ENCODE measurements at regions not wholly inside any gene's neighbourhood (a gene's known extent, or its start where the extent isn't known, plus 50 kb on each side); places are given as distances from the start of the nearest gene placed in this dataset.

DNA sequence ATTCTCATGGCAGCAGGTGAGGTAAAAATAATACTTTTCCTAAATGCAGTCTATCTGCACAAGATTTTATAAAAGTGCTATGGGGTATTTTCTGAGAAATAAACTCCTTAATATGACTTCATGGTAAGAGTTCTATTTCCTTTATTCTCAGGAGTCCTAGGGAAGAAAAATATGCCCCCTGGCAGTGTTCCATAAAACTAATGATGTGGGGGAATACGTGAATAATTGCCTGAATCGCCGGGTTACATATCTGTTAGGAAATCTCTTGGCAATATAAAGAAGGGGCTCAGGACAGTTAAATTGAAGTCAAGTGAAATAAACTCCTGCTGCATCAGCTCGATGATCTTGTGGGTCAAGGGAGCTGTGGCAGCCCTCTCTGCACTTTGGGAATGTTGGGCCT, 229.7 kb downstream of the MAFB start:
- FAIRE-seq (no peak), DNase-seq (ENCODE audit: insufficient read length, low spot score) (no peak)

GRCh38 chr20:40457404-40457803, 231.6 kb downstream of the MAFB start:
- DNase-seq (ENCODE audit: insufficient read length, low spot score) = no peak
- no peak for FAIRE-seq

DNA sequence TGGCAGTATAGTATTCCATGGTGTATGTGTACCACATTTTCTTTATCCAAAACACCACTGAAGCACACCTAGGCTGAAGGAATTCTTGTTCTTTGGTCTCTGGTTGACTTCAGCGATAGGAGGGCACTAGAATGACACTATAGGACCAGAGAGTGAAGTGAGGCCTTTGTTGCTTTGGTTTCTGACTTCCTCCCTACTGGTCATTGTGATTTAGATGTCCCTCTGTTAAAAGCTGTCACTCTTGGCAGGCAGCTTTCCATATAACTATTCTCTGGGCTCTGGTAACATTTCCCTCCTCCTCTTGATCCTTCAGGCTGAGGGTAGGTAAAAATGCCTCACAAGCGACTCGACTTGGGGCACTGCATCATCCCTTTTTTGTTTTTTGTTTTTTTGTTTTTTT, 236.3 kb downstream of the MAFB start:
- no peak for FAIRE-seq
- no peak for DNase-seq (ENCODE audit: insufficient read length, low spot score)

- no peak for FAIRE-seq
- no peak for DNase-seq (ENCODE audit: insufficient read length, low spot score)
These were observed 237.5 kb downstream of the MAFB start for GRCh38 chr20:40451552-40451951.

- DNase-seq (ENCODE audit: insufficient read length, low spot score) (no peak), FAIRE-seq (no peak)
These were observed 238.9 kb downstream of the MAFB start for GRCh38 chr20:40449974-40450616.

DNA sequence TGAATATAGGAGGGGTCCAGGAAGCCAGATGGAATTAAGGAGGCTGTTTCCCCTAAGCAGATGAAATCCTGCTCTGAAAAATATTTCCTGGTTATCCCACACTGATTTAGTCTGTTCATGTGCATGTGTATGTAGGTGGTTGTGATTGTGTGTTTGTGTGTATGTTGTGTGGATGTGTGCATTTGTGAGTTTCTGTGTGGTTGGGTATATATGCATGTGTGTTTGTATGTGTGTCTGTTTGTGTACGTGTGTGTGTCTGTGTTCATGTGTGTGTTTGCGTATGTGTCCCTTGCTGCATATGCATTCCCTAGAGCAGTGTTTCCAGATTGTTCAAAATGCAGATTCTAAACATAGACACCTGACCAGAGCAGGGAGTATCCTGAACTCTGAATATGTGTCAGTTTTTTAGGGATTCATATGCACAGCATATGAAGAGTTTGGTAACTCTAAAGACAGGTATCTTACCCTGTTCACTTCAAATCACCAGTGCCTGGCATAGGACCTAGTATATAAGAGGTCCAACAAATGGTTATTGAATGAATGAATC, 239.8 kb downstream of the MAFB start:
- DNase-seq (ENCODE audit: insufficient read length, low spot score) (no peak), FAIRE-seq (peak; percentile 82)

- no peak for DNase-seq (ENCODE audit: insufficient read length, low spot score)
- no peak for FAIRE-seq
These were observed 242.1 kb downstream of the MAFB start for GRCh38 chr20:40446888-40447287.

- FAIRE-seq = no peak
- no peak for DNase-seq (ENCODE audit: insufficient read length, low spot score)
These were observed 244.5 kb downstream of the MAFB start for GRCh38 chr20:40444516-40444915.

DNA sequence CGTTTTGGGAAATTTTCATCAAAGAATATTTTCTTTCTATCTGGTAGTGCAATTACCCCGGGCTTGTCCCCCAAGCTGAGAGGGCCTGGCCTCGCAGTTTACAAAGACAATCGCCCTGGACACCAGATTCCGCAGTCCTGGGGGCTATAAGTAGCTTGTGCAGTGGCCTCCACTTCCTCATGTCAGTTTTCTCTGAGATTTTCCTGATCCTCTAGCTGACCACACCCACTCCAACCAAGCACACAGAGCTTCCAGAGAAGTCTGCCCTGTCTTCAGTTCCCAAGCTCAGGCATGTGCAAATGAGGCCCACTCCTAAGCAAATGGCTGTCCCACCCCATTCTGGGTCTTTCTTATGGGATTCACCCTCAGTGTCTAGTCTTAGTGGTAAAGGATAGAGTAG, 245.3 kb downstream of the MAFB start:
- FAIRE-seq = no peak

DNA sequence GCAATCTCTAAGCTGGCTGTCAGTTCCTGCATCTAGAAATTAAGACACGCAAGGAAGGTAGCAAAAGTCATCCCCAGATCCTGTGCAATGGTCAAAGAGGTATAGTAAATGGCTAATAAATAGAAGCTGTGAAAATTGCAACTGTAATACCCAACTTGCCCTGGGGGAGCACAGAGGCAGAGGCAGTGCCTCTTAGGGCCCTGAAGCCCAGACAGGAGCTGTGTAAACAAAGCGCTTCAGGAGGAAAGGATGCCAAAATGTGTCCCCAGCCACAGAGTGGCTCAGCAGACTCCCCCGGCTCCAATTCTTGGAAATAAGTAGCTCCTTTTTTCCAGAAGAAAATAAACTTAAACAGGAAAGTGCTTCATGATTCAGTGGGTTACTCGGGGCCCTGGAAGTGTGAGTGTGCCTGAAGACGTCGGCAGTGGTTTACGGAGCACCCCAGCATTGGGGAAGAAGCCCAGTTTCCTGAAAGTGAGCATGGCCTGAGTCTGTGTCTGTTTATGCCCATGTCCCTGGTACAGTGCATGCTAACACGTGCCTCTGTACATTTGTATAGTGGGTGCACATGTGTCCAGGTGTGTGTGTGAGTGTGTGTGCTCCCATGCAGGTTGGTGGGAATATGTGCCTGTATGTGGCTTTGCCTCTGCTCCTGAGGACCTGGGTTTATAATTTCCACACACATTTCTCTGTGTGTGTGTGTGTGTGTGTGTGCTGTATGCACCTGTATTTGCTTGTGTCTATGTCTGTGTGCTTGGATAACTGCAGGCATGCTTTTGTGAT, 246.7 kb downstream of the MAFB start:
- DNase-seq (ENCODE audit: insufficient read length, low spot score) = no peak
- no peak for FAIRE-seq

More for the DNA sequence above, 245.3 kb downstream of the MAFB start:
- no peak for DNase-seq (ENCODE audit: insufficient read length, low spot score)

GRCh38 chr20:40441771-40442170, 247.3 kb downstream of the MAFB start:
- FAIRE-seq (no peak), DNase-seq (ENCODE audit: insufficient read length, low spot score) (no peak)

DNA sequence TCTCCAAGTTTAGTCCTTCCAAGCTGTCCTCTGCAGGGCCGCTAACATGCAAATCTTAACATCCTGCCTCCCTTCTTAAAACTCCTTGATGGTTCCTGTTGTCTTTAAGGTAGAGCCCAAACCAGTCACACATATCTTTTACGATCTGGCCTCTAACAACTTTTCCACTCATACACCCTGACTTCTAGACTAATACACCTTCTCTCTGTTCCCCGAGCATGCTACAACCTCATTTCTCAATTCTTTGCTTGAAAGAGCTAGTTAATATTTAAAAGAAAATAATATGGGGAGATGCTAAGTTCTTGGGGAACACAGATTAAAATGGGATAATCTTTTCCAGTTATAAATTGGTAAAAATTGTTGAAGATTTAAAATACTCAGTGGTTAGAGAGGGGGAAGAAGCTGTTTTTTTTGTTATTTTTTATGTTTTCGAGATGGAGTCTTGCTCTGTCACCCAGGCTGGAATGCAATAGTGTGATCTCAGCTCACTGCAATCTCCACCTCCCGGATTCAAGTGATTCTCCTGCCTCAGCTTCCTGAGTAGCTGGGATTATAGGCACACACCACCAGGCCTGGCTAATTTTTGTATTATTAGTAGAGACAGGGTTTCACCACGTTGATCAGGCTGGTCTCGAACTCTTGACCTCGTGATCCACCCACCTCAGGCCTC, 250.7 kb downstream of the MAFB start:
- no peak for DNase-seq (ENCODE audit: insufficient read length, low spot score)
- FAIRE-seq = no peak

- FAIRE-seq (no peak), DNase-seq (ENCODE audit: insufficient read length, low spot score) (no peak)
These were observed 253.0 kb downstream of the MAFB start for GRCh38 chr20:40436011-40436410.

DNA sequence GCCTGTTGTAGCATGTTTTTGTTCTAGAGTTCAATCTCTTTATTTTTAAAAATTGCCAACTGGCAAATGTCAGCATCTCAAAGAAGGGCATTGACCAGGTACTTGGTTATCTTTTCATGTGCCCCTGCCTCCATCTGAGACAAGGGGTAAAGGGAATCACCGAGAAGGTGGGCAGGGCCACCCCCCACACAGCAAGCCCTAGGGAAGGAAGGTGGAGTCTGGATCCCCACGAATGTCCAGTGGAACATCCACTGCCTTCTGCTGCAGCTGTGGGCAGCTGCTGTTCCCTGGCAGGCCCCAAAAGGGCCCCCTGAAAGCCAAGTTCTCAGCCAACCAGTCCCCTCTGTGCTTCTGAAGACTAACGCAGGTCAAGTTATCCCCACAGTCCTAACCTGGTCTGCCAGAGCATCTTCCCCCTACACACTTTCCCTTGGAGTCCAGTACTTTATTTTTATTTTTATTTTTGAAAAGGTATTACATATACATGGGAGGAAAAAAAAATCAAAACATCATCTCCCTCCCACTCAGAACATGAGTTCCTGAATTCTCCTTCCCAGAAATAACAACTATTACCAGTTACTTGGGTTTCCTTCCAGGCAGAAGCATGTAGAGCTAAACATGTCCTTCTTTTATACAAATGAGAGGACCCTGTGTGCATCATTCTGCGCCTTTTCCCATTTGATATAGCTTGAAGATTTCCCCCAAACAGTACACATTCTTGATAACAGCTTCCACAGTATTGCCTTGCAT, 253.7 kb downstream of the MAFB start:
- no peak for FAIRE-seq
- no peak for DNase-seq (ENCODE audit: insufficient read length, low spot score)

DNA sequence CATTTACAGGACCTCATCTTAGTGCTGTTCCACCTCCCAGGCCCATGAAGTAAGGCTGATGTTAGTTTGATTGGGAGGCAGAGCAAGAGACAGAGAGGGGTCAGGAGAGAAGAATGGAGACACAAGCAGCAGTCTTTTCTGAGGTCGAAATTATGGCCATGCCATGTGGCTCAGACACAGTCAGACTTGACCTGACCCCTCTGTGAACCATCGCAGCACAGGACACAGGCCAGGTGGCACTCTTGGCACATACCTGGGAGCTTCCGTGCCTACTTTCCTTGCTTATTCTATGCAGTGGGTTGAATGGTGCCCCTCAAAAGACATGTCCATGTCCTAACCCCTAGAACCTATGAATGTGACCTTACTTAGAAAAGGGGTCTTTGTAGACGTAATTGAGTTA, 254.9 kb downstream of the MAFB start:
- DNase-seq (ENCODE audit: insufficient read length, low spot score) (no peak), FAIRE-seq (peak; percentile 36)

- FAIRE-seq (no peak), DNase-seq (ENCODE audit: insufficient read length, low spot score) (no peak)
These were observed 255.6 kb downstream of the MAFB start for GRCh38 chr20:40433341-40433861.

DNA sequence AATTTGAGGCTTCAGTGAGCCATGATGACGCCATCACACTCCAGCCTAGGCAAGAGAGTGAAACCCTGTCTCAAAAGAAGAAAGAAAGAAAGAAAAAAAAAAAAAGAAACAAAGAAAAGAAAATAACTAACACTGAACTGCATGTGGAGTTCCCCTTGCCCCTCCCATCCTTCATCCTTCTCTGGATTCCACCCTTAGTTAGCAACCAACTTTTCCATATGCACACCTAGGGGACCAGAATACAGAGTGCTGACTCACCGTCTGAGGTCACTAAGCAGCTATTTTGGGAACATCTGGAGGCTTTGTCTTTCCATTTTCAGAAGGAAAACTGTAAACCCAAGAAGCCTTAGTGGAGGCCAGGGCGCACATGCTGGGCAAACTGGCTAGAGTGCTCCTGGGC, 257.4 kb downstream of the MAFB start:
- no peak for FAIRE-seq
- DNase-seq (ENCODE audit: insufficient read length, low spot score) = no peak

- DNase-seq (ENCODE audit: insufficient read length, low spot score) = no peak
These were observed 257.9 kb downstream of the MAFB start for GRCh38 chr20:40431112-40431511.

DNA sequence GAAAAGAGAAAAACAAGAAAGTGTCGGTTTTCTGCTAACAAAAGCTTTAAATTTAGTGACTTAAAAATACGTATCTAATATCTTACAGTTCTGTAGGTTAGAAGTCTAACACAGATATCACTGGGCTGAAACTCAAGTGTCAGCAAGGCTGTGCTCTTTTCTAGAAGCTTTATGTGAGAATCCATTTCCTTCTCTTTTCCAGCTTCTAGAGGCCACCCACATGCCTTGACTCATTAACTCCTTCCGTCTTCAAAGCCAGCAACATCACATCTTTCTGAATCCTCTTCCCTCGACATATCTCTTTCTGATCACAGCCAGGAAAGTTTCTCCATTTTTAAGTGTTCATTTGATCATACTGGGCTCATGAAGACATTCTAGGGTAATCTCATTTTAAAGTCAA, 262.0 kb downstream of the MAFB start:
- DNase-seq (ENCODE audit: insufficient read length, low spot score) (no peak), FAIRE-seq (no peak)

More at GRCh38 chr20:40431112-40431511, 257.9 kb downstream of the MAFB start:
- no peak for FAIRE-seq

DNA sequence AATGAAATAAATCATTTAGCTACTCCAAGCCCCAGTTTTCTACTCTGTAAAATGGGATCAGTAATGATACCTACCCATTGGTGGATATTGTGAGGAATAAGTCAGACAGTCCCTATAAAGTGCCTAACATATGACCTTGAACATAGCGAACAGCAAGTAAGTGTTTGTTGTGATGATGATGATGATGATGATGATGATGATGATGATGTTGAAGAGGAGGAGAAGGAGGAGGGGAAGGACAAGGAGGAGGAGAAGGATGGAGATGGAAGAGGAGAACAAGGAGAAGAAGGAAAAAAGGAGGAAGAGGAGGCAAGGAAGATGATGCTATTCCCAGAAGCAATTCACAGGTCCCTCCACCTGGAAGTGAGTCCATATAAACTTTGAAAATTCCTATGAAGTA, 264.3 kb downstream of the MAFB start:
- DNase-seq (ENCODE audit: insufficient read length, low spot score) (no peak), FAIRE-seq (no peak)

DNA sequence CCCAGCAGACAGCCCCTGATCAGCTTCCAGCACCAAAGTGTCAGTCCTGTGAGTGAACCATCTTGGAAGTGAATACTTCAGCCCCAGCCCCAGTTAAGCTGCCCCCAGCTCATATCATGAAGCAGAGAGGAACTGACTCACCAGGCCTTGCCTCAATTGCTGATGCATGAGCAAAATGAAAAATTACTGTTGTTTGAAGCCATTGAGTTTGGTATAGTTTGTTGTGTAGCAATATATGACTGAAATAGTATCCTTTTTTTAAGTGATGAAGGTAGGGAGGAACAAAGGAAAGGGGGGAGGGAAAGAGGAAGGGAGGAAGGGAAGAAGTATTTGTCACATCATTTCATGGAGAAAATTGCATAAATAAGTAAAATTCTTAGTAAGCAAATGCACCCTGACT, 266.4 kb downstream of the MAFB start:
- FAIRE-seq (no peak), DNase-seq (ENCODE audit: insufficient read length, low spot score) (no peak)
